Ovary (tissue), 7 donors: ENCODE measurements at regions not wholly inside any gene's neighbourhood (a gene's known extent, or its start where the extent isn't known, plus 50 kb on each side); places are given as distances from the start of the nearest gene placed in this dataset.

Experiments used
- DNase-seq, 5 donors: peaks; one replicate each; pipeline ENCODE4 v3.0.0-alpha.2; 2019 to 2020
- H3K27ac ChIP-seq, 2 donors: fragments of 200-600 bp; one replicate each; pipeline versions ENCODE4 v1.5.1 to v1.8.0; 2019 to 2022
- H3K27me3 ChIP-seq: fragments of 200-600 bp; one replicate; pipeline ENCODE4 v1.8.0; 2022
- H3K36me3 ChIP-seq: fragments of 200-600 bp; sonication (generic); one replicate; pipeline ENCODE4 v1.5.1; 2019
- H3K4me1 ChIP-seq: one replicate; pipeline ENCODE4 v1.8.1; 2013; ENCODE audit warnings: mild to moderate bottlenecking, moderate library complexity; ENCODE audit not compliant: insufficient read depth
- H3K4me3 ChIP-seq: fragments of 200-600 bp; sonication (generic); one replicate; pipeline ENCODE4 v1.5.1; 2017
- H3K9me3 ChIP-seq, 2 donors: fragments of 200-600 bp in 1 of 2; sonication (generic) in 1 of 2; one replicate each; pipeline versions ENCODE4 v1.5.1 to v1.8.1; 2013 to 2019; ENCODE audit warnings: mild to moderate bottlenecking in 1 of 2, moderate library complexity in 1 of 2
- CTCF ChIP-seq, 3 donors: fragments of 450-650 bp in 2 of 3; fragments of 200-600 bp in 1 of 3; IDR thresholded peaks; one replicate each; pipeline versions ENCODE4 v1.5.1 to v1.8.0; 2016 to 2022; ENCODE audit warnings: antibody characterized with exemption in 3 of 3, mild to moderate bottlenecking in 1 of 3
- EP300 ChIP-seq: sonication (generic); formaldehyde crosslinking; IDR thresholded peaks from one replicate; pipeline ENCODE4 v1.6.1; 2017; ENCODE audit warnings: antibody characterized with exemption
- POLR2A ChIP-seq: fragments of 450-650 bp; IDR thresholded peaks from one replicate; pipeline ENCODE4 v1.6.1; 2017; ENCODE audit warnings: antibody characterized with exemption, mild to moderate bottlenecking, moderate library complexity
- WGBS, 3 donors: extraction: QIAGEN DNeasy Blood & Tissue Kit in 1 of 3; methylation state at CpG; one replicate each; pipeline versions ENCODE4 v1.1.5 to v1.1.7; 2013 to 2017; 5-methylcytosine and 5-hydroxymethylcytosine counted together
- intact Hi-C, 4 donors: fragments of 100-400 bp; cut with DNase I; formaldehyde crosslinking; loops; one replicate each; pipeline versions ENCODE4 v1.11.0 to v1.15.1; 2022 to 2023
- donor health status: DM: no; HTN: no; CAD: no; lungs with moderate emphysema.
- donor health status: DM: no; HTN: no; CAD: no.
- donor health status: Bipolar disorder and iron deficiency.
- donor health status: DM: no; HTN: no; CAD: no.
- donor health status: DM: yes; HTN: yes; CAD: no.

GRCh38 chr12:114868995-114869834 is 185.2 kb upstream of the TBX3 start:
- no peak overlapping the region for H3K4me3 ChIP-seq
- H3K36me3 ChIP-seq: no peaks in the 10 kb centered on the region
- 25 to 28% (median 26%) methylated on average over 14 of the region's 14 CpGs for WGBS, 3 donors
- intact Hi-C loops: no loop called here
- no peaks in the 10 kb centered on the region for H3K4me1 ChIP-seq
- H3K27me3 ChIP-seq: no peaks in the 10 kb centered on the region
- H3K27ac ChIP-seq: no peak overlapping the region
- no peaks in the 10 kb centered on the region for H3K9me3 ChIP-seq
- DNase-seq: no peak
- TF ChIP-seq EP300 (no peak), CTCF (IDR thresholded peaks at IDR 0.05) (no peak), POLR2A (no peak)

- WGBS, 3 donors: 90 to 94% (median 91%) methylated on average over 4 of the region's 4 CpGs
- Histone ChIP-seq H3K4me1 (no peaks in the 10 kb centered on the region), H3K9me3 (no peaks in the 10 kb centered on the region), H3K4me3 (no peak overlapping the region), H3K36me3 (no peaks in the 10 kb centered on the region), H3K27me3 (no peaks in the 10 kb centered on the region), H3K27ac (no peak overlapping the region)
- TF ChIP-seq EP300 (no peak), POLR2A (no peak), CTCF (IDR thresholded peaks at IDR 0.05) (no peak)
- intact Hi-C loops: no loop called here
- no peak for DNase-seq
Observed at GRCh38 chr12:114866331-114866730, 182.4 kb upstream of the TBX3 start.

- Histone ChIP-seq H3K4me3 (no peak overlapping the region), H3K4me1 (no peaks in the 10 kb centered on the region), H3K9me3 (no peaks in the 10 kb centered on the region), H3K36me3 (no peaks in the 10 kb centered on the region), H3K27ac (peak overlapping the region in 1 of 2 donors; percentile 16), H3K27me3 (no peaks in the 10 kb centered on the region)
- WGBS, 3 donors: 10 to 18% (median 16%) methylated on average over 12 of the region's 12 CpGs
- intact Hi-C loops: no loop called here
- no peak for DNase-seq
- TF ChIP-seq CTCF (IDR thresholded peaks at IDR 0.05): no peak
- no peak for TF ChIP-seq EP300
- TF ChIP-seq POLR2A: no peak
Observed at GRCh38 chr12:114864837-114865551, 181.0 kb upstream of the TBX3 start.

- no peak for DNase-seq
- Histone ChIP-seq H3K9me3 (no peaks in the 10 kb centered on the region), H3K27me3 (no peaks in the 10 kb centered on the region), H3K4me1 (no peaks in the 10 kb centered on the region), H3K36me3 (no peaks in the 10 kb centered on the region), H3K4me3 (no peak overlapping the region), H3K27ac (no peak overlapping the region)
- intact Hi-C loops: no loop called here
- WGBS, 3 donors: 85 to 89% (median 88%) methylated on average over 12 of the region's 12 CpGs
- TF ChIP-seq EP300: no peak
- TF ChIP-seq POLR2A: no peak
- no peak for TF ChIP-seq CTCF (IDR thresholded peaks at IDR 0.05)
Observed at GRCh38 chr12:114863911-114864310, 179.9 kb upstream of the TBX3 start.
